HEK293 (cell line): ENCODE measurements at regions not wholly inside any gene's neighbourhood (a gene's known extent, or its start where the extent isn't known, plus 50 kb on each side); places are given as distances from the start of the nearest gene placed in this dataset.
A peak's percentile ranks its signal among the peaks of the same experiment; 100 is the strongest.

ENCODE experiments used
- GFI1B ChIP-seq: fragments of 450-650 bp; formaldehyde crosslinking; IDR thresholded peaks from 2 replicates; pipeline ENCODE4 v1.5.1; 2016; ENCODE audit warnings: missing biosample characterization, missing genetic modification characterization
- KLF7 ChIP-seq: fragments of 450-650 bp; formaldehyde crosslinking; IDR thresholded peaks from 2 replicates; pipeline ENCODE4 v1.5.1; 2016; ENCODE audit warnings: missing biosample characterization, missing genetic modification characterization, borderline replicate concordance
- PATZ1 ChIP-seq: fragments of 450-650 bp; formaldehyde crosslinking; IDR thresholded peaks from 2 replicates; pipeline ENCODE4 v1.5.1; 2016; ENCODE audit warnings: missing biosample characterization, missing genetic modification characterization
- PRDM4 ChIP-seq: fragments of 450-650 bp; formaldehyde crosslinking; IDR thresholded peaks from 2 replicates; pipeline ENCODE4 v1.5.1; 2017; ENCODE audit warnings: missing biosample characterization, missing genetic modification characterization
- SP2 ChIP-seq: fragments of 450-650 bp; formaldehyde crosslinking; IDR thresholded peaks from 2 replicates; pipeline ENCODE4 v1.5.1; 2016; ENCODE audit warnings: missing biosample characterization, missing genetic modification characterization
- TRIM28 ChIP-seq: IDR thresholded peaks from 2 replicates; pipeline ENCODE4 v1.6.1; 2011; ENCODE audit warnings: low read length, control low read depth, borderline replicate concordance
- YY1 ChIP-seq: fragments of 450-650 bp; formaldehyde crosslinking; IDR thresholded peaks from 2 replicates; pipeline ENCODE4 v1.5.1; 2018; ENCODE audit warnings: missing biosample characterization, missing genetic modification characterization
- ZBTB1 ChIP-seq: fragments of 450-650 bp; formaldehyde crosslinking; IDR thresholded peaks from 2 replicates; pipeline ENCODE4 v1.5.1; 2016; ENCODE audit warnings: missing biosample characterization, missing genetic modification characterization
- ZBTB6 ChIP-seq: fragments of 450-650 bp; formaldehyde crosslinking; IDR thresholded peaks from 2 replicates; pipeline ENCODE4 v1.5.1; 2017; ENCODE audit warnings: missing biosample characterization, missing genetic modification characterization
- ZFP69B ChIP-seq: fragments of 450-650 bp; formaldehyde crosslinking; IDR thresholded peaks from 2 replicates; pipeline ENCODE4 v1.5.1; 2016; ENCODE audit warnings: missing biosample characterization, missing genetic modification characterization
- ZIC2 ChIP-seq: fragments of 450-650 bp; formaldehyde crosslinking; IDR thresholded peaks from 2 replicates; pipeline ENCODE4 v1.5.1; 2016; ENCODE audit warnings: missing biosample characterization, missing genetic modification characterization
- ZNF132 ChIP-seq: fragments of 450-650 bp; formaldehyde crosslinking; IDR thresholded peaks from 2 replicates; pipeline ENCODE4 v1.5.1; 2017; ENCODE audit warnings: missing biosample characterization, missing genetic modification characterization, borderline replicate concordance
- ZNF223 ChIP-seq: fragments of 450-650 bp; formaldehyde crosslinking; IDR thresholded peaks from 2 replicates; pipeline ENCODE4 v1.5.1; 2016; ENCODE audit warnings: missing biosample characterization, missing genetic modification characterization
- ZNF23 ChIP-seq: fragments of 450-650 bp; formaldehyde crosslinking; IDR thresholded peaks from 2 replicates; pipeline ENCODE4 v1.5.1; 2016; ENCODE audit warnings: missing biosample characterization, missing genetic modification characterization, borderline replicate concordance
- ZNF248 ChIP-seq: fragments of 450-650 bp; formaldehyde crosslinking; IDR thresholded peaks from 2 replicates; pipeline ENCODE4 v1.5.1; 2017; ENCODE audit warnings: missing biosample characterization, missing genetic modification characterization
- ZNF341 ChIP-seq: fragments of 450-650 bp; formaldehyde crosslinking; IDR thresholded peaks from 2 replicates; pipeline ENCODE4; 2016; ENCODE audit warnings: low read depth, missing biosample characterization, missing genetic modification characterization
- ZNF37A ChIP-seq: fragments of 450-650 bp; IDR thresholded peaks from 2 replicates; pipeline ENCODE4 v1.5.1; 2018; ENCODE audit warnings: missing biosample characterization, missing genetic modification characterization
- ZNF48 ChIP-seq: fragments of 450-650 bp; formaldehyde crosslinking; IDR thresholded peaks from 2 replicates; pipeline ENCODE4 v1.5.1; 2016; ENCODE audit warnings: missing biosample characterization, missing genetic modification characterization
- ZNF544 ChIP-seq: fragments of 450-650 bp; formaldehyde crosslinking; IDR thresholded peaks from 2 replicates; pipeline ENCODE4 v1.5.0; 2017; ENCODE audit warnings: missing biosample characterization, missing genetic modification characterization
- ZNF558 ChIP-seq: fragments of 450-650 bp; formaldehyde crosslinking; IDR thresholded peaks from 2 replicates; pipeline ENCODE4 v1.5.1; 2016; ENCODE audit warnings: missing biosample characterization, missing genetic modification characterization
- ZNF624 ChIP-seq: fragments of 450-650 bp; formaldehyde crosslinking; IDR thresholded peaks from 2 replicates; pipeline ENCODE4 v1.5.1; 2017; ENCODE audit warnings: missing biosample characterization, missing genetic modification characterization
- ZNF654 ChIP-seq: fragments of 450-650 bp; formaldehyde crosslinking; IDR thresholded peaks from 2 replicates; pipeline ENCODE4 v1.5.1; 2016; ENCODE audit warnings: low read depth, missing biosample characterization, missing genetic modification characterization
- ZNF658 ChIP-seq: fragments of 450-650 bp; formaldehyde crosslinking; IDR thresholded peaks from 2 replicates; pipeline ENCODE4; 2016; ENCODE audit warnings: missing biosample characterization, missing genetic modification characterization
- ZNF664 ChIP-seq: fragments of 450-650 bp; formaldehyde crosslinking; IDR thresholded peaks from 2 replicates; pipeline ENCODE4 v1.5.1; 2016; ENCODE audit warnings: missing biosample characterization, missing genetic modification characterization
- ZNF677 ChIP-seq: fragments of 450-650 bp; IDR thresholded peaks from 2 replicates; pipeline ENCODE4 v1.5.0; 2018; ENCODE audit warnings: missing biosample characterization, mild to moderate bottlenecking, missing genetic modification characterization, moderate library complexity
- ZNF701 ChIP-seq: fragments of 450-650 bp; formaldehyde crosslinking; IDR thresholded peaks from 2 replicates; pipeline ENCODE4 v1.5.1; 2016; ENCODE audit warnings: missing biosample characterization, missing genetic modification characterization
- ZNF747 ChIP-seq: fragments of 450-650 bp; formaldehyde crosslinking; IDR thresholded peaks from 2 replicates; pipeline ENCODE4 v1.5.1; 2016; ENCODE audit warnings: missing biosample characterization, missing genetic modification characterization
- ZNF830 ChIP-seq: fragments of 450-650 bp; IDR thresholded peaks from 2 replicates; pipeline ENCODE4 v1.5.0; 2018; ENCODE audit warnings: missing biosample characterization, missing genetic modification characterization, low read depth, mild to moderate bottlenecking, moderate library complexity
- TF ChIP-seq, protein P1 (sequence below): sonication (generic); formaldehyde crosslinking; IDR thresholded peaks from 2 replicates; pipeline ENCODE4 v1.8.1; 2022; ENCODE audit warnings: mild to moderate bottlenecking, moderate library complexity, missing genetic modification reagents
- TF ChIP-seq, protein P2 (sequence below): fragments of 450-650 bp; formaldehyde crosslinking; IDR thresholded peaks from 2 replicates; pipeline ENCODE4 v1.5.1; 2016; ENCODE audit warnings: missing biosample characterization, missing genetic modification characterization
- TF ChIP-seq, protein P3 (sequence below): fragments of 450-650 bp; formaldehyde crosslinking; IDR thresholded peaks from 2 replicates; pipeline ENCODE4 v1.5.1; 2016; ENCODE audit warnings: missing biosample characterization, missing genetic modification characterization, low read depth

DNA sequence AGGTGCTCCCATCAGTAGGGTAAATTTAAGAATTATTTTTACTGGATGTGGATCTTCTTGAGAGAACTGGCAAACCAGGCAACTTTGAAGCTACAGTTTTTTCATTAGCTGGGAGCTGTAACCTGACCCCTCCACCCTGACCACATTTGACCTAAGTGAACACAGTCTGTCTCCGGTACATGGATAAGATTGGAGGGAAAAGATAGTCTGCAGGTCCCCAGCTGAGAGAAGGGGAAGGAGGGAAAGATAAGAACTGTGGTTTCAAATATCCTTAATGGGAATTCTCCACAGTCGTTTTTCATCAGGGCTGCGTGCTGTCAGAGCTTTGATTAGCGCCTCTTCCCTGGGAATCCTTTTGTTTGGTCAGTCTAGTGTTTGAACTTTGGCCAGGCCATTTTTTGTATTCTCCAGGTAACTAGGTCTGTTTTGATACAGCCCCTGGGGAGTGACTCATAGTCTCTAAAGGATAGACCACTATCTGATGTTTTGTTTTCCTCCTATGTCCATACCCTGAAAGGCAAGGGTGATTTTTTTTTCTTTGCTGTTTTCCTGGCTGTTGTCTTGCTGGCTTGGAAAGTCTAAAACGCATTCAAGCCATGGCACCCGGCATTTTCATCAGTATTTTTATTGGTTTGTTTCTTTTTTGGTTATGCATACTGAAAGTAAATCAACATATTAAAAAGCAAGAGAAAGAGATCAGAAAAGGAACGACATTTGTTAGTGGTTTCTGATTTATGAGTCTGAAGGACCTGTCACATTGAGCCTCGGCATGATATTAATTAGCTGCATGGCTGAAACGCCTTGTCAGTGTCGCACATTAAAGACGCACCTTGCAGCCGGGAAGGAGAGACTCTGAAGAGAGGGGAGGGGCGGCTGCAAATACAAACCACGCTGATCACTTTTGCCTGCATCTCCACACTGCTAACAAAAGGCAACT lies 183.4 kb upstream of the FN1 start (continued):
- TF ChIP-seq ZBTB6 (tag by site-specific recombination) (no peak), ZBTB1 (tag by site-specific recombination) (no peak), ZFP69B (tag by site-specific recombination) (no peak), GFI1B (tag by site-specific recombination) (peak; percentile 84; the same call in 1 of the 2 replicates), KLF7 (tag by site-specific recombination) (peak; percentile 47; the same call in 1 of the 2 replicates), ZNF664 (no peak), ZNF341 (no peak), SP2 (tag by site-specific recombination) (no peak), ZNF248 (tag by site-specific recombination) (no peak), ZNF23 (tag by site-specific recombination) (no peak), TRIM28 (peak; percentile 95), ZNF677 (tag by site-specific recombination) (no peak), ZNF132 (tag by site-specific recombination) (no peak), YY1 (tag by site-specific recombination) (no peak), ZNF48 (tag by site-specific recombination) (no peak), ZNF658 (tag by site-specific recombination) (no peak), ZNF830 (no peak), ZIC2 (tag by site-specific recombination) (peak; percentile 84), ZNF701 (tag by site-specific recombination) (no peak), ZNF624 (tag by site-specific recombination) (no peak), ZNF654 (tag by site-specific recombination) (no peak), PATZ1 (peak; percentile 49; the same call in 1 of the 2 replicates), PRDM4 (tag by site-specific recombination) (peak; percentile 77), ZNF747 (tag by site-specific recombination) (no peak), ZNF37A (tag by site-specific recombination) (no peak), ZNF558 (tag by site-specific recombination) (no peak), ZNF223 (tag by site-specific recombination) (no peak), ZNF544 (tag by site-specific recombination) (no peak)
- TF ChIP-seq, protein P1, sequence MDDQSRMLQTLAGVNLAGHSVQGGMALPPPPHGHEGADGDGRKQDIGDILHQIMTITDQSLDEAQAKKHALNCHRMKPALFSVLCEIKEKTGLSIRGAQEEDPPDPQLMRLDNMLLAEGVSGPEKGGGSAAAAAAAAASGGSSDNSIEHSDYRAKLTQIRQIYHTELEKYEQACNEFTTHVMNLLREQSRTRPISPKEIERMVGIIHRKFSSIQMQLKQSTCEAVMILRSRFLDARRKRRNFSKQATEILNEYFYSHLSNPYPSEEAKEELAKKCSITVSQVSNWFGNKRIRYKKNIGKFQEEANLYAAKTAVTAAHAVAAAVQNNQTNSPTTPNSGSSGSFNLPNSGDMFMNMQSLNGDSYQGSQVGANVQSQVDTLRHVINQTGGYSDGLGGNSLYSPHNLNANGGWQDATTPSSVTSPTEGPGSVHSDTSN (CRISPR knock-in tag), result no peak
- TF ChIP-seq, protein P2, sequence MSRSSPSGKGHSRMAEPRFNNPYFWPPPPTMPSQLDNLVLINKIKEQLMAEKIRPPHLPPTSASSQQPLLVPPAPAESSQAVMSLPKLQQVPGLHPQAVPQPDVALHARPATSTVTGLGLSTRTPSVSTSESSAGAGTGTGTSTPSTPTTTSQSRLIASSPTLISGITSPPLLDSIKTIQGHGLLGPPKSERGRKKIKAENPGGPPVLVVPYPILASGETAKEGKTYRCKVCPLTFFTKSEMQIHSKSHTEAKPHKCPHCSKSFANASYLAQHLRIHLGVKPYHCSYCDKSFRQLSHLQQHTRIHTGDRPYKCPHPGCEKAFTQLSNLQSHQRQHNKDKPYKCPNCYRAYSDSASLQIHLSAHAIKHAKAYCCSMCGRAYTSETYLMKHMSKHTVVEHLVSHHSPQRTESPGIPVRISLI (tag by site-specific recombination), result peak; percentile 65
- TF ChIP-seq, protein P3, sequence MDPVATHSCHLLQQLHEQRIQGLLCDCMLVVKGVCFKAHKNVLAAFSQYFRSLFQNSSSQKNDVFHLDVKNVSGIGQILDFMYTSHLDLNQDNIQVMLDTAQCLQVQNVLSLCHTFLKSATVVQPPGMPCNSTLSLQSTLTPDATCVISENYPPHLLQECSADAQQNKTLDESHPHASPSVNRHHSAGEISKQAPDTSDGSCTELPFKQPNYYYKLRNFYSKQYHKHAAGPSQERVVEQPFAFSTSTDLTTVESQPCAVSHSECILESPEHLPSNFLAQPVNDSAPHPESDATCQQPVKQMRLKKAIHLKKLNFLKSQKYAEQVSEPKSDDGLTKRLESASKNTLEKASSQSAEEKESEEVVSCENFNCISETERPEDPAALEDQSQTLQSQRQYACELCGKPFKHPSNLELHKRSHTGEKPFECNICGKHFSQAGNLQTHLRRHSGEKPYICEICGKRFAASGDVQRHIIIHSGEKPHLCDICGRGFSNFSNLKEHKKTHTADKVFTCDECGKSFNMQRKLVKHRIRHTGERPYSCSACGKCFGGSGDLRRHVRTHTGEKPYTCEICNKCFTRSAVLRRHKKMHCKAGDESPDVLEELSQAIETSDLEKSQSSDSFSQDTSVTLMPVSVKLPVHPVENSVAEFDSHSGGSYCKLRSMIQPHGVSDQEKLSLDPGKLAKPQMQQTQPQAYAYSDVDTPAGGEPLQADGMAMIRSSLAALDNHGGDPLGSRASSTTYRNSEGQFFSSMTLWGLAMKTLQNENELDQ (tag by site-specific recombination), result no peak
